Peyer's patch (tissue), 4 donors: ENCODE measurements at regions not wholly inside any gene's neighbourhood (a gene's known extent, or its start where the extent isn't known, plus 50 kb on each side); places are given as distances from the start of the nearest gene placed in this dataset.

Experiments
- DNase-seq, 3 donors: peaks; one replicate each; pipeline ENCODE4 v3.0.0-alpha.2; 2017 to 2019
- H3K27ac ChIP-seq, 4 donors: fragments of 200-600 bp; sonication (generic); one replicate each; pipeline ENCODE4 v1.5.1; 2016 to 2019
- H3K27me3 ChIP-seq, 2 donors: fragments of 200-600 bp; sonication (generic); one replicate each; pipeline ENCODE4 v1.5.1; 2019
- H3K36me3 ChIP-seq, 3 donors: fragments of 200-600 bp; sonication (generic); one replicate each; pipeline ENCODE4 v1.5.1; 2016 to 2019
- H3K4me1 ChIP-seq, 4 donors: fragments of 200-600 bp; sonication (generic); one replicate each; pipeline ENCODE4 v1.5.1; 2016 to 2019
- H3K4me3 ChIP-seq, 4 donors: fragments of 200-600 bp; sonication (generic); 1 replicate in 3 of 4; 2 replicates in 1 of 4; pipeline ENCODE4 v1.5.1; 2016 to 2019; ENCODE audit warnings: mild to moderate bottlenecking in 1 of 4
- H3K9me3 ChIP-seq, 4 donors: fragments of 200-600 bp; sonication (generic); one replicate each; pipeline ENCODE4 v1.5.1; 2016 to 2019; ENCODE audit warnings: mild to moderate bottlenecking in 1 of 4
- POLR2A ChIP-seq, 2 donors: fragments of 450-650 bp; IDR thresholded peaks; one replicate each; pipeline ENCODE4 v1.5.1; 2017; ENCODE audit warnings: antibody characterized with exemption in 2 of 2, mild to moderate bottlenecking in 2 of 2, moderate library complexity in 2 of 2
- TF ChIP-seq, protein P1 (sequence below), 6 experiments: fragments of 450-650 bp in 4 of 6; fragments of 200-600 bp in 2 of 6; sonication (generic) in 1 of 6; IDR thresholded peaks; one replicate each; pipeline ENCODE4 v1.5.1; 2017 to 2019; ENCODE audit warnings: antibody characterized with exemption in 6 of 6, mild to moderate bottlenecking in 3 of 6, moderate library complexity in 1 of 6

DNA sequence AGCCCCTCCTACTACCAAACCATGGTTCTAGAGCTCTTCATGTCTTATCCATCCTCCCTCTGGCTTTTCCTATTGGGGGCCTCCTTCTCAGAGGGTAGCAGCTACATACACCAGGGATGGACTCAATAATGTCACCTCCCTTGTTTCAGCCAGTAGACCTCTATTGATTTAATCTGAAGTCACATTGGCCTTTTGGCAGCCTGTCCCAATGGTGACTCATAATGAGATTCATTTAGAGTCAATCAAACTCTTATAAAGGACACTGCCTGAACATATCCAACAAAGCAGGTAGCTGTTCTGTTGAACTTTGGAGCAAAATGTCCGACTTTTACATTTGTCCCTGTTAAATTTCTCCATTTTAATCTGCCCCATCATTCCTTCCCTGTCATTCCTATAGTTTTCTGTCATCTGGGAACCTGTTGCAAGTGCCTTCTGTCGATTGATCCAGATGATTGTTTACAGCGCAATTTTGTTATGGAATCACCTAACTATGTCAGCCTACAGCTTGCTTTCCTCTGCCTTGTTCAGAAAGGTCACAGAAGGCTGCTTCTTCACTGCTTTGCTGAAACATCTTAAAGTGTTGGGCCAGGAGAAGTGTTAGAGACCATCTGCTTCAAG, 105.9 kb downstream of the ETS2 start:
- no peaks in the 10 kb centered on the region for H3K36me3 ChIP-seq
- DNase-seq = peak in 2 of 3 donors; percentile 20 to 77
- peak in 1 of 2 donors; percentile 47 for TF ChIP-seq POLR2A (IDR thresholded peaks at IDR 0.05)
- TF ChIP-seq, protein P1, sequence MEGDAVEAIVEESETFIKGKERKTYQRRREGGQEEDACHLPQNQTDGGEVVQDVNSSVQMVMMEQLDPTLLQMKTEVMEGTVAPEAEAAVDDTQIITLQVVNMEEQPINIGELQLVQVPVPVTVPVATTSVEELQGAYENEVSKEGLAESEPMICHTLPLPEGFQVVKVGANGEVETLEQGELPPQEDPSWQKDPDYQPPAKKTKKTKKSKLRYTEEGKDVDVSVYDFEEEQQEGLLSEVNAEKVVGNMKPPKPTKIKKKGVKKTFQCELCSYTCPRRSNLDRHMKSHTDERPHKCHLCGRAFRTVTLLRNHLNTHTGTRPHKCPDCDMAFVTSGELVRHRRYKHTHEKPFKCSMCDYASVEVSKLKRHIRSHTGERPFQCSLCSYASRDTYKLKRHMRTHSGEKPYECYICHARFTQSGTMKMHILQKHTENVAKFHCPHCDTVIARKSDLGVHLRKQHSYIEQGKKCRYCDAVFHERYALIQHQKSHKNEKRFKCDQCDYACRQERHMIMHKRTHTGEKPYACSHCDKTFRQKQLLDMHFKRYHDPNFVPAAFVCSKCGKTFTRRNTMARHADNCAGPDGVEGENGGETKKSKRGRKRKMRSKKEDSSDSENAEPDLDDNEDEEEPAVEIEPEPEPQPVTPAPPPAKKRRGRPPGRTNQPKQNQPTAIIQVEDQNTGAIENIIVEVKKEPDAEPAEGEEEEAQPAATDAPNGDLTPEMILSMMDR (IDR thresholded peaks at IDR 0.05) = no peak
- H3K27me3 ChIP-seq = no peaks in the 10 kb centered on the region
- peaks cover 0 to 50% (median 17%) of the 10 kb centered on the region in 4 donors for H3K4me1 ChIP-seq
- H3K4me3 ChIP-seq = no peak overlapping the region
- peak overlapping the region in 3 of 4 donors; percentile 81 to 99 (median 88) for H3K27ac ChIP-seq
- no peaks in the 10 kb centered on the region for H3K9me3 ChIP-seq

DNA sequence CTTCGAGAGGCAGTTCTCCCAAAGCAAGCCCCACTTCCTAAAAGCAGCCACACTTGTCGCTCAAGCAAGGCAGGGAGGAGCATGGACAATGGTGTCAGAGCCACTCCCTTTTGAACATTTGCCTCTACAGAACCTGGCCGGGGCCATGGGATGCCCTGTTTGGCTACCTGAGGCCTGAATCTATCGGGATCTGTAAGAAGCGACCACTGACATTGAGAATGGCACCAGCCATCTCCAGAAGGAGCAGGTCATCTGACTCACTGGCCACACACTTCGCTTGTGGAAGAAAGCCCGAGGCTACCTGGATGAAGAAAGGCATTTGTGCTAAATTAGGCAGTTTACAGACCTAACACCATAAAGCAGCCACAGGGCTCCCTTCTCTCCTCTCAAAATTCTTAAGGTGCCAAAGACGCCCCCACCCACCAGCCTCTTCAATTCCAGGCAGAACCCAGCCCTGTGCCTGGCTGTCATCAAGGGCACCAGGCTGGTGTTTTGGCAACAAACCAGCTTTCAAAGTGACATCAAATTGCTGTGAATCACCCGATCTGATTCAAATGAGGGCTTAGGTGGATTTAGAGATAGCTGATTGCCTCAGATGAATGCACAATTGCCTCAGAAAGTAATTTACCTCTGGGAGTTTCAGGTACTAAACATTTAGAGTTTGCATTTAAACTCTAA, 104.8 kb downstream of the ETS2 start:
- H3K4me3 ChIP-seq = no peak overlapping the region
- TF ChIP-seq, protein P1 (IDR thresholded peaks at IDR 0.05) = no peak
- peak in 1 of 2 donors; percentile 35 for TF ChIP-seq POLR2A (IDR thresholded peaks at IDR 0.05)
- no peaks in the 10 kb centered on the region for H3K36me3 ChIP-seq
- no peaks in the 10 kb centered on the region for H3K27me3 ChIP-seq
- H3K9me3 ChIP-seq = no peaks in the 10 kb centered on the region
- H3K4me1 ChIP-seq = peaks cover 0 to 49% (median 18%) of the 10 kb centered on the region in 4 donors
- DNase-seq = peak in 2 of 3 donors; percentile 61 to 65
- H3K27ac ChIP-seq = peak overlapping the region; percentile 5 to 99 (median 84)

DNA sequence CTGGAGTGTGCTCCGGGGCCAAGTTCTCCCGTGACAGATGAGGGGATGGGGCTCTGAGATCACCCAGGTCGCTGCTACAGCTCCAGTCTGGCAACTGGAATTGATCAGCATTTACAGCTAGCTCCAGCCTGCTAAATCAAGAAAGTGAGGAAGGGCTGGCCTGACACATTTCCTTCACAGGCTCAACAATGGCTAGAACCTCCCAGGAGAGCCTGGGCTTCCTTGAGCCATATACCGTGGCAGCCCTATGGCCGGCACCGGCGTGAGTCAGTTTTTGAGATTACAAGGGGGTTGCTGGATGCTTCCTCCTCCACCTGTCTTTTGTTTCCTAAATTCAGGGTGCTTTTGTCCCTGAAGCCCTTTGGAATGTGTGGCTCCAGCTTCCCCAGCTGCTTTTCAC, 104.2 kb downstream of the ETS2 start:
- no peaks in the 10 kb centered on the region for H3K27me3 ChIP-seq
- TF ChIP-seq, protein P1 (IDR thresholded peaks at IDR 0.05) = no peak
- TF ChIP-seq POLR2A (IDR thresholded peaks at IDR 0.05) = no peak
- H3K9me3 ChIP-seq = no peaks in the 10 kb centered on the region
- H3K4me1 ChIP-seq = peaks cover 0 to 45% (median 18%) of the 10 kb centered on the region in 4 donors
- no peak for DNase-seq
- no peak overlapping the region for H3K4me3 ChIP-seq
- H3K27ac ChIP-seq = peak overlapping the region; percentile 5 to 99 (median 84)
- no peaks in the 10 kb centered on the region for H3K36me3 ChIP-seq

DNA sequence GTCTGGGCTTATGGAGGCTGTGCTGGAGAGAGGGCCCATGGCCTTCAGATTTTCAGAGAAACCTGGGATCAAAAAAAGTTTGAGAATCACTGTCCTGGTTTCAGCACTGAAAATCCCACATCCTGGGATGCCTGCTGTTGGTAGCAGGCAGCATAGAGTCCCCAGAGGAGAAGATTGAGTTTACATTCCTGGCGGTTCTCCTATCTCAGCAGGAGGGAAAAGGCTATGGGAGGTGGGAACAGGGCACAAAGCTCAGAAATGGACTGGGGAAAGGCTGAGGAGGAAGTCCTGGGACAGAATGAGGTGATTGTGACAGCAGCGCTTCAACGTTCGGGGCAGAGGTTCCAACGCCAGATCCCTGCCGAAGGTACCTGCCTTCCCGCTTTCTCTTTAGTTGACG, 103.4 kb downstream of the ETS2 start:
- Histone ChIP-seq H3K27ac (peak overlapping the region in 3 of 4 donors; percentile 81 to 99 (median 88)), H3K9me3 (no peaks in the 10 kb centered on the region), H3K27me3 (no peaks in the 10 kb centered on the region), H3K36me3 (no peaks in the 10 kb centered on the region), H3K4me3 (no peak overlapping the region), H3K4me1 (peaks cover 0 to 37% (median 16%) of the 10 kb centered on the region in 4 donors)
- TF ChIP-seq, protein P1 (IDR thresholded peaks at IDR 0.05) = no peak
- TF ChIP-seq POLR2A (IDR thresholded peaks at IDR 0.05) = no peak
- no peak for DNase-seq

DNA sequence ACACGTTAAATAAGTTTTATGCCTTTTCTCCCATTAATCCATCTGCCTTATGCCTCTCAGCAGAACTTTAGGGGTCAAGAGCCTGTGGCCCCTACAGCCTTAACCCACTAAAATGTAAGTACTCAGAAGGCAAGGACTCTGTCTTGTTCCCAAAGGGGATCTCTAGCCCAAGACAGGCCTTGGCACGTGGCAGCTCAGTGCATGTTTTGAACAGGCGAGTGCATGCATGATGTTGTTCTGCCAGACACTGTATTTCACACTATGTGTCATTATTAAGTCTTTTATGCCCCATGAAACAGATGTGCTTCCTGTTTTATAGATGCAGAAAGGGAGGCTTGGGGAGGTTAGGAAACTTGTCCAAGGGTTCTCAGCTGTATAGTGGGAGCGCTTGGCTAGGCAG, 102.8 kb downstream of the ETS2 start:
- no peaks in the 10 kb centered on the region for H3K27me3 ChIP-seq
- DNase-seq = no peak
- H3K9me3 ChIP-seq = no peaks in the 10 kb centered on the region
- peaks cover 0 to 35% (median 16%) of the 10 kb centered on the region in 4 donors for H3K4me1 ChIP-seq
- TF ChIP-seq, protein P1 (IDR thresholded peaks at IDR 0.05) = no peak
- no peak for TF ChIP-seq POLR2A (IDR thresholded peaks at IDR 0.05)
- H3K27ac ChIP-seq = peak overlapping the region in 2 of 4 donors; percentile 79 to 99
- no peak overlapping the region for H3K4me3 ChIP-seq
- no peaks in the 10 kb centered on the region for H3K36me3 ChIP-seq
